T-cell (primary cell): ENCODE measurements at regions not wholly inside any gene's neighbourhood (a gene's known extent, or its start where the extent isn't known, plus 50 kb on each side); places are given as distances from the start of the nearest gene placed in this dataset.

Experiments
- ATAC-seq, 4 experiments: fragments of 200-7000 bp in 3 of 4; fragments of 150-1000 bp in 1 of 4; cut with Tn5 transposase; replicated peaks in 1 of 4; 1 replicate in 3 of 4; 2 replicates in 1 of 4; pipeline ENCODE4 v1.10.0; 2021; ENCODE audit warnings: moderate library complexity in 3 of 4, mild to moderate bottlenecking in 2 of 4, moderate number of reproducible peaks in 1 of 4
- CTCF ChIA-PET, 2 donors: fragments of 300-600 bp; sonication (Branson Sonifier 250); formaldehyde crosslinking; loops; one replicate each; lab custom pipeline; 2022; ENCODE audit warnings: antibody characterized with exemption in 2 of 2; lab: Charles Lee
- POLR2A ChIA-PET, 2 donors: fragments of 300-600 bp; sonication (Branson Sonifier 250); formaldehyde crosslinking; loops; one replicate each; lab custom pipeline; 2022; ENCODE audit warnings: antibody characterized with exemption in 2 of 2; lab: Charles Lee
- DNase-seq, 35 experiments: peaks; one replicate each; pipeline versions ENCODE4 v3.0.0 to v3.0.0-alpha.2; 2013 to 2023
- H3K27ac ChIP-seq: one replicate; pipeline ENCODE4 v1.5.1; 2013; ENCODE audit warnings: low read length
- H3K27me3 ChIP-seq, 2 experiments: replicated peaks in 1 of 2; 1 replicate in 1 of 2; 2 replicates in 1 of 2; pipeline versions ENCODE4 v1.6.1 to v1.7.0; 2013; ENCODE audit warnings: low read length in 1 of 2, mixed read lengths in 1 of 2; ENCODE audit not compliant: control insufficient read depth in 2 of 2, insufficient read depth in 2 of 2; ENCODE audit errors: extremely low read depth in 1 of 2
- H3K36me3 ChIP-seq, 2 donors: 1 replicate in 1 of 2; 2 replicates in 1 of 2; pipeline versions ENCODE4 v1.6.1 to v1.7.0; 2013; ENCODE audit warnings: low read length in 1 of 2; ENCODE audit not compliant: control insufficient read depth in 2 of 2, insufficient read depth in 1 of 2; ENCODE audit errors: extremely low read depth in 1 of 2
- H3K4me1 ChIP-seq, 2 experiments: 1 replicate in 1 of 2; 2 replicates in 1 of 2; pipeline versions ENCODE4 v1.6.1 to v1.7.0; 2013; ENCODE audit warnings: low read length in 2 of 2, mixed read lengths in 1 of 2; ENCODE audit not compliant: insufficient read depth in 2 of 2, control insufficient read depth in 1 of 2; ENCODE audit errors: extremely low read depth in 1 of 2
- H3K4me3 ChIP-seq, 2 donors: 1 replicate in 1 of 2; 2 replicates in 1 of 2; pipeline versions ENCODE4 v1.5.1 to v1.7.0; 2013; ENCODE audit warnings: mild to moderate bottlenecking in 2 of 2, low read length in 1 of 2, moderate library complexity in 1 of 2; ENCODE audit not compliant: control insufficient read depth in 1 of 2; ENCODE audit errors: extremely low read depth in 1 of 2
- H3K9me3 ChIP-seq: 2 replicates; pipeline ENCODE4 v1.7.0; 2013
- H3K27ac Mint-ChIP-seq, 2 donors: one replicate each; pipeline ENCODE4 v1.8.0; 2020 to 2021; ENCODE audit warnings: mild to moderate bottlenecking in 2 of 2, mixed read lengths in 2 of 2
- H3K27me3 Mint-ChIP-seq, 2 donors: one replicate each; pipeline ENCODE4 v1.8.0; 2021 to 2022; ENCODE audit warnings: mixed read lengths in 2 of 2
- H3K36me3 Mint-ChIP-seq: one replicate; pipeline ENCODE4 v1.8.0; 2021; ENCODE audit warnings: mixed read lengths
- H3K4me1 Mint-ChIP-seq, 3 donors: one replicate each; pipeline ENCODE4 v1.8.0; 2020 to 2022; ENCODE audit warnings: mixed read lengths in 3 of 3, mild to moderate bottlenecking in 1 of 3
- H3K4me3 Mint-ChIP-seq, 3 donors: one replicate each; pipeline ENCODE4 v1.8.0; 2020 to 2022; ENCODE audit warnings: mild to moderate bottlenecking in 3 of 3, mixed read lengths in 3 of 3, moderate library complexity in 3 of 3
- H3K9me3 Mint-ChIP-seq, 3 donors: one replicate each; pipeline ENCODE4 v1.8.0; 2020 to 2022; ENCODE audit warnings: mixed read lengths in 3 of 3
- WGBS: methylation state at CpG from one replicate; pipeline ENCODE4 v1.1.5; 2013; ENCODE audit warnings: missing lambda C conversion rate; ENCODE audit not compliant: insufficient coverage; 5-methylcytosine and 5-hydroxymethylcytosine counted together

GRCh38 chr3:63228087-63228486 lies 50.0 kb upstream of the SYNPR start:
- Histone ChIP-seq H3K27me3 (no peaks in the 10 kb centered on the region), H3K9me3 (no peaks in the 10 kb centered on the region), H3K27ac (no peak overlapping the region), H3K36me3 (no peaks in the 10 kb centered on the region), H3K4me1 (no peaks in the 10 kb centered on the region), H3K4me3 (no peak overlapping the region)
- Mint-ChIP-seq H3K36me3 (no peaks in the 10 kb centered on the region), H3K9me3 (peaks cover 0 to 7% (median 3%) of the 10 kb centered on the region in 3 donors), H3K27ac (no peak overlapping the region), H3K4me1 (peaks cover 0 to 6% (median 6%) of the 10 kb centered on the region in 3 donors), H3K4me3 (no peak overlapping the region), H3K27me3 (no peaks in the 10 kb centered on the region)
- ChIA-PET POLR2A (no interaction called here), CTCF (no interaction called here)
- DNase-seq (no peak), ATAC-seq (no peak)
- WGBS = no CpG with 5 or more reads among the region's 1 CpG
